GM12878 (cell line): ENCODE measurements at regions not wholly inside any gene's neighbourhood (a gene's known extent, or its start where the extent isn't known, plus 50 kb on each side); places are given as distances from the start of the nearest gene placed in this dataset.

Experiments
- ATAC-seq: fragments of 200-7000 bp; cut with Tn5 transposase; 3 replicates; pipeline ENCODE4 v1.9.1; 2020; ENCODE audit warnings: mild to moderate bottlenecking, moderate library complexity
- BruUV-seq: library from RNA; stranded (reverse); fragments of 400-500 nt; replicated peaks from 2 replicates; lab custom pipeline; 2021; lab: Mats Ljungman, UMichigan
- CTCF ChIA-PET: fragments of 300-600 bp; sonication (Branson Sonifier 250); formaldehyde crosslinking; extraction: SDS; loops from one replicate; lab custom pipeline; 2021; ENCODE audit warnings: inconsistent platforms; lab: Yijun Ruan, JAX
- POLR2A ChIA-PET: fragments of 350-600 bp; formaldehyde crosslinking; extraction: SDS; loops from one replicate; lab custom pipeline; 2021; ENCODE audit warnings: inconsistent platforms; lab: Charles Lee
- RAD21 ChIA-PET: fragments of 300-600 bp; sonication (Branson Sonifier 250); formaldehyde crosslinking; loops from one replicate; lab custom pipeline; 2023; ENCODE audit warnings: antibody characterized with exemption; ENCODE audit not compliant: unreplicated experiment; lab: Charles Lee
- SMC1A ChIA-PET: fragments of 300-600 bp; sonication (Branson Sonifier 250); formaldehyde crosslinking; loops from one replicate; lab custom pipeline; 2023; ENCODE audit not compliant: unreplicated experiment, uncharacterized antibody; lab: Charles Lee
- DNase-seq: peaks from one replicate; pipeline ENCODE4 v3.0.0-alpha.2; 2011; ENCODE audit warnings: low read depth, low spot score
- FAIRE-seq: peaks from 3 replicates; lab custom pipeline; 2011; peaks lifted over from hg19 to GRCh38; lab: Jason Lieb, UNC
- H2AFZ ChIP-seq: 2 replicates; pipeline ENCODE4 v1.6.0; 2011; ENCODE audit warnings: low read depth, low read length, control low read depth; ENCODE audit not compliant: control insufficient read depth
- H3K27ac ChIP-seq: 2 replicates; pipeline ENCODE4 v1.5.1; 2011; ENCODE audit warnings: control low read depth; ENCODE audit not compliant: control insufficient read depth, insufficient read depth
- H3K27me3 ChIP-seq, 2 experiments: replicated peaks in 1 of 2; 2 replicates each; pipeline versions ENCODE4 v1.6.0 to v1.6.1; 2011; ENCODE audit warnings: low read length in 1 of 2; ENCODE audit not compliant: control insufficient read depth in 2 of 2, insufficient read depth in 2 of 2
- H3K36me3 ChIP-seq, 2 experiments: 2 replicates each; pipeline ENCODE4 v1.5.1; 2011; ENCODE audit warnings: low read length in 1 of 2; ENCODE audit not compliant: control insufficient read depth in 2 of 2, insufficient read depth in 2 of 2
- H3K4me1 ChIP-seq: 2 replicates; pipeline ENCODE4 v1.6.1; 2011; ENCODE audit warnings: mild to moderate bottlenecking, low read length, moderate library complexity, mixed read lengths; ENCODE audit not compliant: control insufficient read depth, insufficient read depth
- H3K4me2 ChIP-seq: 2 replicates; pipeline ENCODE4 v1.6.0; 2011; ENCODE audit warnings: control low read depth; ENCODE audit not compliant: control insufficient read depth, insufficient read depth
- H3K4me3 ChIP-seq: fragments of 200-600 bp; sonication (generic); 2 replicates; pipeline ENCODE4 v1.5.1; 2016
- H3K79me2 ChIP-seq: 2 replicates; pipeline ENCODE4 v1.6.0; 2011; ENCODE audit warnings: low read length; ENCODE audit not compliant: control insufficient read depth, insufficient read depth
- H3K9ac ChIP-seq: 2 replicates; pipeline ENCODE4 v1.8.0; 2011; ENCODE audit warnings: low read length, control low read depth, mixed read lengths; ENCODE audit not compliant: control insufficient read depth, insufficient read depth
- H3K9me3 ChIP-seq: replicated peaks from 3 replicates; pipeline ENCODE4 v1.5.1; 2011; ENCODE audit warnings: mild to moderate bottlenecking, low read length; ENCODE audit not compliant: control insufficient read depth, insufficient read depth
- H4K20me1 ChIP-seq: 2 replicates; pipeline ENCODE4 v1.6.0; 2011; ENCODE audit not compliant: control insufficient read depth, insufficient read depth
- CREM ChIP-seq: IDR thresholded peaks from 2 replicates; pipeline ENCODE4 v1.6.1; 2014; ENCODE audit warnings: antibody characterized with exemption, low read depth
- IRF4 ChIP-seq: IDR thresholded peaks from 2 replicates; pipeline ENCODE4 v1.6.1; 2011; ENCODE audit warnings: low read depth, low read length
- KAT2A ChIP-seq: conservative IDR thresholded peaks from 2 replicates; pipeline ENCODE4 v1.6.1; 2011; ENCODE audit warnings: low read depth, low read length; ENCODE audit not compliant: control insufficient read depth
- MXI1 ChIP-seq: fragments of 150-350 bp; IDR thresholded peaks from 2 replicates; pipeline ENCODE4 v1.6.1; 2011; ENCODE audit warnings: low read depth, mild to moderate bottlenecking, inconsistent platforms, low read length, improper control_type of control experiment
- NFIC ChIP-seq: IDR thresholded peaks from 2 replicates; pipeline ENCODE4 v1.6.1; 2012; ENCODE audit warnings: low read depth, mild to moderate bottlenecking, inconsistent platforms, low read length, moderate library complexity
- NFXL1 ChIP-seq: fragments of 450-650 bp; IDR thresholded peaks from 2 replicates; pipeline ENCODE4 v1.6.1; 2017; ENCODE audit warnings: antibody characterized with exemption, mild to moderate bottlenecking, borderline replicate concordance
- NR2C2 ChIP-seq: IDR thresholded peaks from 2 replicates; pipeline ENCODE4 v1.6.1; 2011; ENCODE audit warnings: borderline replicate concordance, low read depth; ENCODE audit not compliant: control insufficient read depth, insufficient read length
- NRF1 ChIP-seq: conservative IDR thresholded peaks from 2 replicates; pipeline ENCODE4 v1.6.1; 2011; ENCODE audit warnings: mild to moderate bottlenecking, low read depth, low read length, improper control_type of control experiment
- SUZ12 ChIP-seq: fragments of 200-600 bp; sonication (generic); IDR thresholded peaks from one replicate; pipeline ENCODE4 v1.6.1; 2018; ENCODE audit warnings: antibody characterized with exemption, mild to moderate bottlenecking; ENCODE audit not compliant: unreplicated experiment
- ZNF274 ChIP-seq: IDR thresholded peaks from one replicate; pipeline ENCODE4 v1.8.0; 2011; ENCODE audit not compliant: insufficient read length, insufficient read depth
- WGBS: methylation state at CpG from one replicate; pipeline ENCODE4 v1.1.6; 2016; ENCODE audit warnings: low lambda C conversion rate; ENCODE audit not compliant: insufficient replicate concordance, insufficient coverage; ENCODE audit errors: missing lambda C conversion rate; 5-methylcytosine and 5-hydroxymethylcytosine counted together
- in situ Hi-C: fragments of 300-500 bp; cut with MboI; formaldehyde crosslinking; loops from 9 replicates; pipeline ENCODE4 v1.14.3; 2018; ENCODE audit warnings: mixed read lengths
- intact Hi-C: fragments of 100-400 bp; cut with micrococcal nuclease; formaldehyde crosslinking; loops from one replicate; pipeline ENCODE4 v1.14.2; 2022; ENCODE audit not compliant: unreplicated experiment
- TF ChIP-seq, protein P1 (sequence below): IDR thresholded peaks from 2 replicates; pipeline ENCODE4 v1.6.1; 2011; ENCODE audit warnings: low read depth, low read length, improper control_type of control experiment, borderline replicate concordance
- TF ChIP-seq, protein P2 (sequence below), 3 experiments: IDR thresholded peaks in 2 of 3; conservative IDR thresholded peaks in 1 of 3; 2 replicates each; pipeline ENCODE4 v1.5.1; 2011; ENCODE audit warnings: low read depth in 3 of 3, low read length in 3 of 3, mild to moderate bottlenecking in 3 of 3, control low read depth in 2 of 3, moderate library complexity in 2 of 3, inconsistent platforms in 1 of 3, mixed read lengths in 1 of 3; ENCODE audit not compliant: control insufficient read depth in 2 of 3, insufficient read depth in 1 of 3; ENCODE audit errors: extremely low read depth in 1 of 3

DNA sequence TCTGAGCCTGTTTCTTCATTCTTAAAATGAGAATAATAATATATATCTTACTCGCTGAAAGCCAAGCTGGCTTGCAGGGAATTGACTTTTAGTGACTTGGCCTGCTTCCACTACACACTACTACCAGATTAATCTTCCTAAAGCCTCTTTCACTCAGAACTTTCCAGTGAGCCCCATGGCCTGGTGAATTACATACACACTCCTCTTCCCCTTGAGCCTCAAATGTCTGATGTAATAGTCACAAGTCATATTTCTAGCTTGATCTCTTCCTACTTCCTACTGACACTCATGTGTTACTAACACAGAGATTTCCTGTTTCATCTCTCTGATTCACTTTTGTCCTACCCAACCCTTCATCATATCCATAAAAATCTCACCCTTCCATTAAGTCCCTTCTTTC, 82.7 kb upstream of the SOX2 start:
- no peak for DNase-seq
- Histone ChIP-seq H2AFZ (no peak overlapping the region), H3K36me3 (no peaks in the 10 kb centered on the region), H3K4me2 (no peak overlapping the region), H3K9me3 (no peaks in the 10 kb centered on the region), H3K27me3 (no peaks in the 10 kb centered on the region; a peak in 1 of 4 replicates), H4K20me1 (no peaks in the 10 kb centered on the region), H3K9ac (no peak overlapping the region), H3K4me3 (no peak overlapping the region), H3K27ac (no peak overlapping the region), H3K79me2 (no peaks in the 10 kb centered on the region), H3K4me1 (no peaks in the 10 kb centered on the region)
- FAIRE-seq, result no peak
- POLR2A ChIA-PET, result no interaction called here
- RAD21 ChIA-PET, result no interaction called here
- SMC1A ChIA-PET, result interaction anchor here (1.0 kb wide), 1 partner anchor 11 kb away, joined by 3 read pairs; no protein-coding TSS in a partner anchor
- WGBS, result 82% methylated on average over 1 of the region's 1 CpG
- in situ Hi-C loops (no loop called here), intact Hi-C loops (no loop called here)
- TF ChIP-seq CREM, result no peak
- no peak for TF ChIP-seq KAT2A
- no peak for TF ChIP-seq NFXL1
- TF ChIP-seq NFIC, result no peak
- TF ChIP-seq NRF1, result no peak
- TF ChIP-seq NR2C2, result no peak
- no peak for TF ChIP-seq IRF4
- TF ChIP-seq, protein P1, sequence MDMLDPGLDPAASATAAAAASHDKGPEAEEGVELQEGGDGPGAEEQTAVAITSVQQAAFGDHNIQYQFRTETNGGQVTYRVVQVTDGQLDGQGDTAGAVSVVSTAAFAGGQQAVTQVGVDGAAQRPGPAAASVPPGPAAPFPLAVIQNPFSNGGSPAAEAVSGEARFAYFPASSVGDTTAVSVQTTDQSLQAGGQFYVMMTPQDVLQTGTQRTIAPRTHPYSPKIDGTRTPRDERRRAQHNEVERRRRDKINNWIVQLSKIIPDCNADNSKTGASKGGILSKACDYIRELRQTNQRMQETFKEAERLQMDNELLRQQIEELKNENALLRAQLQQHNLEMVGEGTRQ, result no peak
- no peak for ATAC-seq
- no TSS peak for BruUV-seq
- CTCF ChIA-PET, result interaction anchor here (0.7 kb wide), 1 partner anchor 150 kb away, joined by 4 read pairs; no protein-coding TSS in a partner anchor

DNA sequence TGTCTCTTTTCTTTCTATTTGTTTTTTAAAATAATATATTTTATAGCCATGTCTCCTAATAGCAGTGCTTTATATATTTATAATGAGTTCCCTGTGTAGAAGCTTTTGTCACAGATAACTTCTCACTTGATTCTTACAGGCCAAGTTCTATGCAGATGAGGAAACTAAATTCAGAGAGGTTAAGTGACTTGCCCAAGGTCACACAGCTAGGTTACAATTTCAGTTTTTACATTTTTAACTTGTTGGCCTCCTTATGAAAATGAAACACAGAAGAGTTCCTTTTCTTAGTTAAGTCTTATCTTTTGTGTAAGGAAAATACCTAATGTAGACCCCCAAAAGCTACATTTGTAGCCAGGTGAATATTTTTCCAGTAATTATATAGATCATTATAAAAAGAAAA, 83.3 kb upstream of the SOX2 start:
- BruUV-seq, result no TSS peak
- Histone ChIP-seq H3K36me3 (no peaks in the 10 kb centered on the region), H3K9me3 (no peaks in the 10 kb centered on the region), H3K4me2 (no peak overlapping the region), H3K4me1 (no peaks in the 10 kb centered on the region), H3K4me3 (no peak overlapping the region), H3K27ac (no peak overlapping the region), H3K79me2 (no peaks in the 10 kb centered on the region), H3K9ac (no peak overlapping the region), H2AFZ (no peak overlapping the region), H4K20me1 (no peaks in the 10 kb centered on the region), H3K27me3 (no peaks in the 10 kb centered on the region; a peak in 1 of 4 replicates)
- in situ Hi-C loops, result no loop called here
- ChIA-PET CTCF (interaction anchor here (0.6 kb wide), 1 partner anchor 461 kb away, joined by 4 read pairs; no protein-coding TSS in a partner anchor), RAD21 (no interaction called here), POLR2A (no interaction called here), SMC1A (no interaction called here)
- ATAC-seq (no peak), DNase-seq (no peak), FAIRE-seq (no peak)
- intact Hi-C loops, result no loop called here
- TF ChIP-seq SUZ12 (no peak), MXI1 (no peak), ZNF274 (no peak)
- TF ChIP-seq, protein P2, sequence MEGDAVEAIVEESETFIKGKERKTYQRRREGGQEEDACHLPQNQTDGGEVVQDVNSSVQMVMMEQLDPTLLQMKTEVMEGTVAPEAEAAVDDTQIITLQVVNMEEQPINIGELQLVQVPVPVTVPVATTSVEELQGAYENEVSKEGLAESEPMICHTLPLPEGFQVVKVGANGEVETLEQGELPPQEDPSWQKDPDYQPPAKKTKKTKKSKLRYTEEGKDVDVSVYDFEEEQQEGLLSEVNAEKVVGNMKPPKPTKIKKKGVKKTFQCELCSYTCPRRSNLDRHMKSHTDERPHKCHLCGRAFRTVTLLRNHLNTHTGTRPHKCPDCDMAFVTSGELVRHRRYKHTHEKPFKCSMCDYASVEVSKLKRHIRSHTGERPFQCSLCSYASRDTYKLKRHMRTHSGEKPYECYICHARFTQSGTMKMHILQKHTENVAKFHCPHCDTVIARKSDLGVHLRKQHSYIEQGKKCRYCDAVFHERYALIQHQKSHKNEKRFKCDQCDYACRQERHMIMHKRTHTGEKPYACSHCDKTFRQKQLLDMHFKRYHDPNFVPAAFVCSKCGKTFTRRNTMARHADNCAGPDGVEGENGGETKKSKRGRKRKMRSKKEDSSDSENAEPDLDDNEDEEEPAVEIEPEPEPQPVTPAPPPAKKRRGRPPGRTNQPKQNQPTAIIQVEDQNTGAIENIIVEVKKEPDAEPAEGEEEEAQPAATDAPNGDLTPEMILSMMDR (IDR thresholded peaks at IDR 0.05 in 2 of 3, conservative IDR thresholded peaks at IDR 0.05 in 1 of 3; ENCODE audit: control insufficient read depth in 2 of 3, extremely low read depth in 1 of 3, insufficient read depth in 1 of 3, low read depth in 3 of 3, low read length in 3 of 3), result no peak
